Transverse colon (tissue), 4 donors: ENCODE measurements at regions not wholly inside any gene's neighbourhood (a gene's known extent, or its start where the extent isn't known, plus 50 kb on each side); places are given as distances from the start of the nearest gene placed in this dataset.
"Not testable (repeated sequence)": the region's sequence is repeated elsewhere in the genome, so short reads cannot be mapped to it uniquely, and the experiment has no call there.

Experiments
- DNase-seq: peaks from one replicate; pipeline ENCODE4 v3.0.0-alpha.2; 2019
- H3K27ac ChIP-seq, 4 donors: fragments of 200-600 bp; sonication (generic); 2 replicates each; pipeline ENCODE4 v1.5.1; 2016 to 2018; ENCODE audit warnings: inconsistent platforms in 4 of 4
- H3K27me3 ChIP-seq: fragments of 200-600 bp; sonication (generic); 2 replicates; pipeline ENCODE4 v1.5.1; 2017; ENCODE audit warnings: inconsistent platforms
- H3K36me3 ChIP-seq, 4 donors: fragments of 200-600 bp; sonication (generic); 2 replicates each; pipeline ENCODE4 v1.5.1; 2017 to 2019; ENCODE audit warnings: inconsistent platforms in 4 of 4
- H3K4me1 ChIP-seq, 4 donors: fragments of 200-600 bp; sonication (generic); 2 replicates each; pipeline ENCODE4 v1.5.1; 2017 to 2020; ENCODE audit warnings: inconsistent platforms in 4 of 4
- H3K4me3 ChIP-seq, 4 donors: fragments of 200-600 bp; sonication (generic); 1 replicate in 1 of 4; 2 replicates in 3 of 4; pipeline versions ENCODE4 v1.5.1 to v1.6.1; 2017 to 2019; ENCODE audit warnings: inconsistent platforms in 4 of 4
- H3K9me3 ChIP-seq, 2 donors: fragments of 200-600 bp; sonication (generic); 2 replicates each; pipeline ENCODE4 v1.5.1; 2017 to 2019; ENCODE audit warnings: inconsistent platforms in 2 of 2
- EP300 ChIP-seq: sonication (generic); formaldehyde crosslinking; IDR thresholded peaks from one replicate; pipeline ENCODE4 v1.6.1; 2017; ENCODE audit warnings: antibody characterized with exemption, low read depth
- POLR2A ChIP-seq: fragments of 450-650 bp; IDR thresholded peaks from one replicate; pipeline ENCODE4 v1.6.1; 2016; ENCODE audit warnings: antibody characterized with exemption, mild to moderate bottlenecking, moderate library complexity
- POLR2AphosphoS5 ChIP-seq, 3 donors: sonication (generic); formaldehyde crosslinking; IDR thresholded peaks; one replicate each; pipeline ENCODE4 v1.6.1; 2016; ENCODE audit warnings: antibody characterized with exemption in 3 of 3
- WGBS, 2 donors: methylation state at CpG; one replicate each; pipeline ENCODE4 v1.1.5; 2018; ENCODE audit warnings: low coverage in 1 of 2; 5-methylcytosine and 5-hydroxymethylcytosine counted together
- in situ Hi-C, 4 donors: fragments of 200-750 bp; cut with MboI; loops; one replicate each; pipeline versions ENCODE4 v1.15.0 to v1.15.1; 2017; ENCODE audit warnings: low sequenced_read_pairs in 3 of 4, low pct_ligation_motif_present in 1 of 4, low pct_unique_long_range_greater_than_20kb in 1 of 4
- intact Hi-C: fragments of 100-400 bp; cut with DNase I; formaldehyde crosslinking; loops from one replicate; pipeline ENCODE4 v1.15.1; 2023; ENCODE audit warnings: low total_unique reads
- TF ChIP-seq, protein P1 (sequence below), 5 experiments: fragments of 200-600 bp in 3 of 5; fragments of 450-650 bp in 2 of 5; sonication (generic) in 3 of 5; IDR thresholded peaks; 1 replicate in 2 of 5; 2 replicates in 3 of 5; pipeline ENCODE4 v1.5.1; 2016 to 2017; ENCODE audit warnings: antibody characterized with exemption in 5 of 5, inconsistent platforms in 3 of 5, mild to moderate bottlenecking in 2 of 5, moderate library complexity in 1 of 5

- Histone ChIP-seq H3K27me3 (peaks cover 87% of the 10 kb centered on the region), H3K9me3 (no peaks in the 10 kb centered on the region), H3K36me3 (no peaks in the 10 kb centered on the region), H3K27ac (no peak overlapping the region), H3K4me3 (no peak overlapping the region), H3K4me1 (no peaks in the 10 kb centered on the region)
- WGBS, 2 donors: 42% methylated on average over 7 of the region's 7 CpGs; no CpG with 5 or more reads in 1 of the 2 donors
- no peak for DNase-seq
- intact Hi-C loops (no loop called here), in situ Hi-C loops (no loop called here)
- no peak for TF ChIP-seq EP300
- TF ChIP-seq POLR2A: no peak
- TF ChIP-seq, protein P1, sequence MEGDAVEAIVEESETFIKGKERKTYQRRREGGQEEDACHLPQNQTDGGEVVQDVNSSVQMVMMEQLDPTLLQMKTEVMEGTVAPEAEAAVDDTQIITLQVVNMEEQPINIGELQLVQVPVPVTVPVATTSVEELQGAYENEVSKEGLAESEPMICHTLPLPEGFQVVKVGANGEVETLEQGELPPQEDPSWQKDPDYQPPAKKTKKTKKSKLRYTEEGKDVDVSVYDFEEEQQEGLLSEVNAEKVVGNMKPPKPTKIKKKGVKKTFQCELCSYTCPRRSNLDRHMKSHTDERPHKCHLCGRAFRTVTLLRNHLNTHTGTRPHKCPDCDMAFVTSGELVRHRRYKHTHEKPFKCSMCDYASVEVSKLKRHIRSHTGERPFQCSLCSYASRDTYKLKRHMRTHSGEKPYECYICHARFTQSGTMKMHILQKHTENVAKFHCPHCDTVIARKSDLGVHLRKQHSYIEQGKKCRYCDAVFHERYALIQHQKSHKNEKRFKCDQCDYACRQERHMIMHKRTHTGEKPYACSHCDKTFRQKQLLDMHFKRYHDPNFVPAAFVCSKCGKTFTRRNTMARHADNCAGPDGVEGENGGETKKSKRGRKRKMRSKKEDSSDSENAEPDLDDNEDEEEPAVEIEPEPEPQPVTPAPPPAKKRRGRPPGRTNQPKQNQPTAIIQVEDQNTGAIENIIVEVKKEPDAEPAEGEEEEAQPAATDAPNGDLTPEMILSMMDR (IDR thresholded peaks at IDR 0.05): no peak
- TF ChIP-seq POLR2AphosphoS5 (IDR thresholded peaks at IDR 0.05): no peak
Measured at GRCh38 chr10:100662067-100662466, 83.3 kb upstream of the PAX2 start.

- in situ Hi-C loops: no loop called here
- H3K36me3 ChIP-seq: no peaks in the 10 kb centered on the region
- no peaks in the 10 kb centered on the region for H3K4me1 ChIP-seq
- H3K4me3 ChIP-seq: no peak overlapping the region
- 40 to 54% methylated on average over 4 to 6 of the region's 6 CpGs for WGBS, 2 donors
- intact Hi-C loops: no loop called here
- H3K9me3 ChIP-seq: no peaks in the 10 kb centered on the region
- H3K27me3 ChIP-seq: peaks cover 85% of the 10 kb centered on the region
- TF ChIP-seq, protein P1 (IDR thresholded peaks at IDR 0.05): no peak
- TF ChIP-seq POLR2AphosphoS5 (IDR thresholded peaks at IDR 0.05): no peak
- TF ChIP-seq EP300: no peak
- TF ChIP-seq POLR2A: no peak
- DNase-seq: no peak
- H3K27ac ChIP-seq: no peak overlapping the region
Measured at GRCh38 chr10:100664316-100665149, 80.8 kb upstream of the PAX2 start.

GRCh38 chr10:100666634-100667033 lies 78.7 kb upstream of the PAX2 start:
- peaks cover 85% of the 10 kb centered on the region for H3K27me3 ChIP-seq
- H3K27ac ChIP-seq, intact Hi-C loops, H3K4me3 ChIP-seq, H3K4me1 ChIP-seq, H3K36me3 ChIP-seq, in situ Hi-C loops, H3K9me3 ChIP-seq, DNase-seq: not testable (repeated sequence)
- WGBS, 2 donors: 63% methylated on average over 2 of the region's 2 CpGs; no CpG with 5 or more reads in 1 of the 2 donors

GRCh38 chr10:100669616-100670015 lies 75.8 kb upstream of the PAX2 start:
- intact Hi-C loops (no loop called here), in situ Hi-C loops (no loop called here)
- no peak overlapping the region for H3K4me3 ChIP-seq
- H3K9me3 ChIP-seq: no peaks in the 10 kb centered on the region
- peaks cover 0 to 4% (median 1%) of the 10 kb centered on the region in 4 donors for H3K4me1 ChIP-seq
- no peak for DNase-seq
- H3K36me3 ChIP-seq: no peaks in the 10 kb centered on the region
- no peak for TF ChIP-seq EP300
- TF ChIP-seq, protein P1 (IDR thresholded peaks at IDR 0.05): no peak
- no peak for TF ChIP-seq POLR2A
- no peak for TF ChIP-seq POLR2AphosphoS5 (IDR thresholded peaks at IDR 0.05)
- peaks cover 89% of the 10 kb centered on the region for H3K27me3 ChIP-seq
- H3K27ac ChIP-seq: no peak overlapping the region
- WGBS, 2 donors: 79% methylated on average over 8 of the region's 9 CpGs; no CpG with 5 or more reads in 1 of the 2 donors
